GM23338 (cell line): ENCODE measurements at regions not wholly inside any gene's neighbourhood (a gene's known extent, or its start where the extent isn't known, plus 50 kb on each side); places are given as distances from the start of the nearest gene placed in this dataset.

Source experiments
- ATAC-seq: fragments of 200-7000 bp; cut with Tn5 transposase; 3 replicates; pipeline ENCODE4 v1.9.1; 2020
- DNase-seq: peaks from one replicate; pipeline ENCODE4 v3.0.0-alpha.2; 2015; ENCODE audit warnings: low spot score
- H2AFZ ChIP-seq: fragments of 200-600 bp; sonication (generic); 2 replicates; pipeline ENCODE4 v1.8.0; 2016; ENCODE audit warnings: antibody characterized with exemption, mild to moderate bottlenecking, moderate library complexity
- H3F3A ChIP-seq: fragments of 200-600 bp; sonication (generic); replicated peaks from 2 replicates; pipeline ENCODE4 v1.8.0; 2017; ENCODE audit warnings: antibody characterized with exemption, mixed run types, low read depth
- H3K27ac ChIP-seq: fragments of 200-600 bp; sonication (generic); 2 replicates; pipeline ENCODE4 v1.6.1; 2016; ENCODE audit warnings: low read depth
- H3K27me3 ChIP-seq: fragments of 200-600 bp; sonication (generic); 2 replicates; pipeline ENCODE4 v1.8.0; 2016; ENCODE audit warnings: mild to moderate bottlenecking, mixed run types, moderate library complexity; ENCODE audit not compliant: insufficient read depth
- H3K36me3 ChIP-seq: fragments of 200-600 bp; sonication (generic); 2 replicates; pipeline ENCODE4 v1.8.0; 2016; ENCODE audit warnings: mild to moderate bottlenecking; ENCODE audit not compliant: insufficient read depth
- H3K4me1 ChIP-seq: fragments of 200-600 bp; sonication (generic); 2 replicates; pipeline ENCODE4 v1.8.0; 2016; ENCODE audit warnings: mild to moderate bottlenecking, moderate library complexity; ENCODE audit not compliant: insufficient read depth
- H3K4me2 ChIP-seq: fragments of 200-600 bp; sonication (generic); 2 replicates; pipeline ENCODE4 v1.7.1; 2017; ENCODE audit warnings: mixed run types
- H3K4me3 ChIP-seq: fragments of 200-600 bp; sonication (generic); 2 replicates; pipeline ENCODE4 v1.6.1; 2016; ENCODE audit warnings: mixed run types
- H3K79me2 ChIP-seq: fragments of 200-600 bp; sonication (generic); replicated peaks from 2 replicates; pipeline ENCODE4 v1.8.0; 2017; ENCODE audit warnings: mild to moderate bottlenecking; ENCODE audit not compliant: insufficient read depth
- H3K9me2 ChIP-seq: fragments of 200-600 bp; sonication (generic); 2 replicates; pipeline ENCODE4 v1.8.0; 2017; ENCODE audit not compliant: insufficient read depth
- H4K20me1 ChIP-seq: fragments of 200-600 bp; sonication (generic); replicated peaks from 2 replicates; pipeline ENCODE4 v1.8.0; 2017; ENCODE audit warnings: mild to moderate bottlenecking; ENCODE audit not compliant: insufficient read depth
- H3K27ac Mint-ChIP-seq: 2 replicates; pipeline ENCODE4 v1.8.0; 2020; ENCODE audit warnings: inconsistent platforms, mild to moderate bottlenecking, moderate library complexity, mixed read lengths
- H3K27me3 Mint-ChIP-seq: 3 replicates; pipeline ENCODE4 v1.8.0; 2022; ENCODE audit warnings: low read depth, mild to moderate bottlenecking, moderate library complexity, mixed read lengths, inconsistent platforms; ENCODE audit not compliant: insufficient read depth, poor library complexity
- H3K36me3 Mint-ChIP-seq: 3 replicates; pipeline ENCODE4 v1.8.0; 2021; ENCODE audit warnings: low read depth, mild to moderate bottlenecking, inconsistent platforms, moderate library complexity, mixed read lengths
- H3K4me1 Mint-ChIP-seq: 3 replicates; pipeline ENCODE4 v1.8.0; 2020; ENCODE audit warnings: mild to moderate bottlenecking, inconsistent platforms, mixed read lengths
- H3K4me3 Mint-ChIP-seq: 3 replicates; pipeline ENCODE4 v1.8.0; 2021; ENCODE audit warnings: moderate library complexity, mild to moderate bottlenecking, inconsistent platforms, mixed read lengths
- H3K9me3 Mint-ChIP-seq: 3 replicates; pipeline ENCODE4 v1.8.0; 2020; ENCODE audit warnings: moderate library complexity, mild to moderate bottlenecking, inconsistent platforms, mixed read lengths
- CTCF ChIP-seq, 2 experiments: fragments of 200-600 bp in 1 of 2; sonication (generic) in 1 of 2; conservative IDR thresholded peaks; 2 replicates each; pipeline versions ENCODE4 v1.5.1 to v1.6.1; 2016 to 2017; ENCODE audit warnings: antibody characterized with exemption in 2 of 2, low read depth in 2 of 2, mild to moderate bottlenecking in 2 of 2, moderate library complexity in 1 of 2
- ETS1 ChIP-seq: IDR thresholded peaks from 2 replicates; pipeline ENCODE4 v1.6.1; 2016; ENCODE audit warnings: antibody characterized with exemption
- NANOG ChIP-seq: IDR thresholded peaks from 2 replicates; pipeline ENCODE4 v1.6.1; 2016; ENCODE audit warnings: antibody characterized with exemption, borderline replicate concordance
- TF ChIP-seq, protein P1 (sequence below): fragments of 250-450 bp; sonication (Bioruptor Pico); IDR thresholded peaks from 2 replicates; pipeline ENCODE4 v1.5.0; 2020; ENCODE audit warnings: mild to moderate bottlenecking, moderate library complexity

GRCh38 chr3:74048699-74049098, 424.0 kb upstream of the PDZRN3 start (continued):
- TF ChIP-seq, protein P1, sequence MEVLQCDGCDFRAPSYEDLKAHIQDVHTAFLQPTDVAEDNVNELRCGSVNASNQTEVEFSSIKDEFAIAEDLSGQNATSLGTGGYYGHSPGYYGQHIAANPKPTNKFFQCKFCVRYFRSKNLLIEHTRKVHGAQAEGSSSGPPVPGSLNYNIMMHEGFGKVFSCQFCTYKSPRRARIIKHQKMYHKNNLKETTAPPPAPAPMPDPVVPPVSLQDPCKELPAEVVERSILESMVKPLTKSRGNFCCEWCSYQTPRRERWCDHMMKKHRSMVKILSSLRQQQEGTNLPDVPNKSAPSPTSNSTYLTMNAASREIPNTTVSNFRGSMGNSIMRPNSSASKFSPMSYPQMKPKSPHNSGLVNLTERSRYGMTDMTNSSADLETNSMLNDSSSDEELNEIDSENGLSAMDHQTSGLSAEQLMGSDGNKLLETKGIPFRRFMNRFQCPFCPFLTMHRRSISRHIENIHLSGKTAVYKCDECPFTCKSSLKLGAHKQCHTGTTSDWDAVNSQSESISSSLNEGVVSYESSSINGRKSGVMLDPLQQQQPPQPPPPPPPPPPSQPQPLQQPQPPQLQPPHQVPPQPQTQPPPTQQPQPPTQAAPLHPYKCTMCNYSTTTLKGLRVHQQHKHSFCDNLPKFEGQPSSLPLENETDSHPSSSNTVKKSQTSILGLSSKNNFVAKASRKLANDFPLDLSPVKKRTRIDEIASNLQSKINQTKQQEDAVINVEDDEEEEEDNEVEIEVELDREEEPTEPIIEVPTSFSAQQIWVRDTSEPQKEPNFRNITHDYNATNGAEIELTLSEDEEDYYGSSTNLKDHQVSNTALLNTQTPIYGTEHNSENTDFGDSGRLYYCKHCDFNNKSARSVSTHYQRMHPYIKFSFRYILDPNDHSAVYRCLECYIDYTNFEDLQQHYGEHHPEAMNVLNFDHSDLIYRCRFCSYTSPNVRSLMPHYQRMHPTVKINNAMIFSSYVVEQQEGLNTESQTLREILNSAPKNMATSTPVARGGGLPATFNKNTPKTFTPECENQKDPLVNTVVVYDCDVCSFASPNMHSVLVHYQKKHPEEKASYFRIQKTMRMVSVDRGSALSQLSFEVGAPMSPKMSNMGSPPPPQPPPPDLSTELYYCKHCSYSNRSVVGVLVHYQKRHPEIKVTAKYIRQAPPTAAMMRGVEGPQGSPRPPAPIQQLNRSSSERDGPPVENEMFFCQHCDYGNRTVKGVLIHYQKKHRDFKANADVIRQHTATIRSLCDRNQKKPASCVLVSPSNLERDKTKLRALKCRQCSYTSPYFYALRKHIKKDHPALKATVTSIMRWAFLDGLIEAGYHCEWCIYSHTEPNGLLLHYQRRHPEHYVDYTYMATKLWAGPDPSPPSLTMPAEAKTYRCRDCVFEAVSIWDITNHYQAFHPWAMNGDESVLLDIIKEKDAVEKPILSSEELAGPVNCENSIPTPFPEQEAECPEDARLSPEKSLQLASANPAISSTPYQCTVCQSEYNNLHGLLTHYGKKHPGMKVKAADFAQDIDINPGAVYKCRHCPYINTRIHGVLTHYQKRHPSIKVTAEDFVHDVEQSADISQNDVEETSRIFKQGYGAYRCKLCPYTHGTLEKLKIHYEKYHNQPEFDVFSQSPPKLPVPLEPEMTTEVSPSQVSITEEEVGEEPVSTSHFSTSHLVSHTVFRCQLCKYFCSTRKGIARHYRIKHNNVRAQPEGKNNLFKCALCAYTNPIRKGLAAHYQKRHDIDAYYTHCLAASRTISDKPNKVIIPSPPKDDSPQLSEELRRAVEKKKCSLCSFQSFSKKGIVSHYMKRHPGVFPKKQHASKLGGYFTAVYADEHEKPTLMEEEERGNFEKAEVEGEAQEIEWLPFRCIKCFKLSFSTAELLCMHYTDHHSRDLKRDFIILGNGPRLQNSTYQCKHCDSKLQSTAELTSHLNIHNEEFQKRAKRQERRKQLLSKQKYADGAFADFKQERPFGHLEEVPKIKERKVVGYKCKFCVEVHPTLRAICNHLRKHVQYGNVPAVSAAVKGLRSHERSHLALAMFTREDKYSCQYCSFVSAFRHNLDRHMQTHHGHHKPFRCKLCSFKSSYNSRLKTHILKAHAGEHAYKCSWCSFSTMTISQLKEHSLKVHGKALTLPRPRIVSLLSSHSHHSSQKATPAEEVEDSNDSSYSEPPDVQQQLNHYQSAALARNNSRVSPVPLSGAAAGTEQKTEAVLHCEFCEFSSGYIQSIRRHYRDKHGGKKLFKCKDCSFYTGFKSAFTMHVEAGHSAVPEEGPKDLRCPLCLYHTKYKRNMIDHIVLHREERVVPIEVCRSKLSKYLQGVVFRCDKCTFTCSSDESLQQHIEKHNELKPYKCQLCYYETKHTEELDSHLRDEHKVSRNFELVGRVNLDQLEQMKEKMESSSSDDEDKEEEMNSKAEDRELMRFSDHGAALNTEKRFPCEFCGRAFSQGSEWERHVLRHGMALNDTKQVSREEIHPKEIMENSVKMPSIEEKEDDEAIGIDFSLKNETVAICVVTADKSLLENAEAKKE (CRISPR knock-in tag) = no peak
- no peak for TF ChIP-seq NANOG
- no peak for TF ChIP-seq CTCF (conservative IDR thresholded peaks at IDR 0.05; ENCODE audit: low read depth in 2 of 2)
- no peak for TF ChIP-seq ETS1

GRCh38 chr3:74045000-74045399, 420.3 kb upstream of the PDZRN3 start:
- ATAC-seq (no peak), DNase-seq (no peak)
- Histone ChIP-seq H3K4me2 (no peak overlapping the region), H3K9me2 (peaks cover 3% of the 10 kb centered on the region; the same call in 1 of the 2 replicates), H3K27me3 (no peaks in the 10 kb centered on the region), H3K36me3 (no peaks in the 10 kb centered on the region), H4K20me1 (no peaks in the 10 kb centered on the region), H2AFZ (no peak overlapping the region), H3F3A (no peaks in the 10 kb centered on the region), H3K4me3 (no peak overlapping the region), H3K4me1 (no peaks in the 10 kb centered on the region), H3K27ac (no peak overlapping the region), H3K79me2 (no peaks in the 10 kb centered on the region)
- Mint-ChIP-seq H3K4me3 (no peak overlapping the region), H3K27me3 (no peaks in the 10 kb centered on the region), H3K4me1 (no peaks in the 10 kb centered on the region), H3K9me3 (no peaks in the 10 kb centered on the region), H3K27ac (no peak overlapping the region), H3K36me3 (no peaks in the 10 kb centered on the region)
- no peak for TF ChIP-seq NANOG
